GM21367 (cell line): ENCODE measurements at regions not wholly inside any gene's neighbourhood (a gene's known extent, or its start where the extent isn't known, plus 50 kb on each side); places are given as distances from the start of the nearest gene placed in this dataset.
"Not testable (repeated sequence)": the region's sequence is repeated elsewhere in the genome, so short reads cannot be mapped to it uniquely, and the experiment has no call there.

Experiments
- ATAC-seq: cut with Tn5 transposase; IDR thresholded peaks from one replicate; pipeline ENCODE4 v1.9.1; 2021; ENCODE audit not compliant: unreplicated experiment

DNA sequence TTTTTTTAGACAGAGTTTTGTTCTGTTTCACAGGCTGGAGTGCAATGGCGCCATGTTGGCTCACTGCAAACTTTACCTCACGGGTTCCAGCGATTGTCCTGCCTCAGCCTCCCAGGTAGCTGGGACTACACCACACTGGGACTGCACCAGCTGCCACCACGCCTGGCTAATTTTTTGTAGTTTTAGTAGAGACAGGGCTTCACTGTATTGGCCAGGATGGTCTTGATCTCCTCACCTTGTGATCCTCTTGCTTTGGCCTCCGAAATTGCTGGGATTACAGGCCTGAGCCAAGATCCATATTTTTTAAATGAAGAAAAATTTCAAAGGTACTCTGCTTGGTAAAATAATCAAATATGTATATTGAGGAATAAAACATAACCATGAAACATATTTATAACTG, 195.8 kb upstream of the TPTE start:
- ATAC-seq: peak; percentile 88

DNA sequence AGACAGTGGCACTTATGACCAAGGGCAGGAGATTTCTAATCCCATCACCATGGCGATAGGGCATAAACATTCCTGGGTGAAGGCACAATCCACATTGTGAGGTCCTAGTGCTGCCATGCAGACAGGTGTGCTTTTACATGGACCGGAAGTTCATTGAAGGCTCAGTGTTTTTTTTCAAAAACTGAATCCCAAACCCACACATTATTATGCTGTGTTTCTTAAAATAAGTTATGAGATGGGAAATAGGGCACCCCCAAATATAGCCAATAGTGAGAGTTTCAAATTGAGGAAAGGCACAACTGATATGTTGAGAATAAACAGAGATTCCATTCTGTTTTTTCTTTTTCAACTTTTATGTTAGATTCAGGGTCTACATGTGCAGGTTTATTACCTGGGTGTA, 195.2 kb upstream of the TPTE start:
- not testable (repeated sequence) for ATAC-seq

DNA sequence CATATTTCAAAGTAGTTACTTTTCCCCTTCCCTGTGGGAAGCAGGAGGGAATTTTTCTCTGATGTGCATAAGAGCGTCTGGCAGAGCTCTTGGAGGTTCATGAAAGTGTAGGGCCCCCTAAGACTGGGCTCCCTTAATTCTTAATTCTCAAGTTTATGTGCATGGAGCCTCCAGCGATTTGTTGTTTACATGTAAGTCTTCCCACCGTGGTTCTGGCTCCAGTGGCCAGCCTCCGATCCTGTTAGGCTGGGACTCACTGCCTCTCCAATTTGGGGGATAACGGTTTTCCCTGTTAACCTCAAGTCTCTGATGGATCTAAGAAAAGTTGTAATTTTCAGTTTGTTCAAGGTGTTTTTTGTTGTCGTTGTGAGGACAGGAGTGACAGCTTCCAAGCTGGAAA, 192.7 kb upstream of the TPTE start:
- not testable (repeated sequence) for ATAC-seq

DNA sequence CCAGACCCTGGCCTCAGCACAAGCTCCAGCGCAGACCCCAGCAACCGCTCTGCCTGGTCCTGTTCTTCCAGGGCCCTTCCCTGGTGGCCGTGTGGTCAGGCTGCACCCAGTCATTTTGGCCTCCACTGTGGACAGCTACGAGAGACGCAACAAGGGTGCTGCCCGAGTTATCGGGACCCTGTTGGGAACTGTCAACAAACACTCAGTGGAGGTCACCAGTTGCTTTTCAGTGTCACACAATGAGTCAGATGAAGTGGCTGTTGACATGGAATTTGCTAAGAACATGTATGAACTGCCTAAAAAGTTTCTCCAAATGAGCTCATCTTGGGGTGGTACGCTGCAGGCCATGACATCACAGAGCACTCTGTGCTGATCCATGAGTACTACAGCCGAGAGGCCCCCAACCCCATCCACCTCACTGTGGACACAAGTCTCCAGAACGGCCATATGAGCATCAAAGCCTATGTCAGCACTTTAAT, 190.7 kb upstream of the TPTE start:
- not testable (repeated sequence) for ATAC-seq

DNA sequence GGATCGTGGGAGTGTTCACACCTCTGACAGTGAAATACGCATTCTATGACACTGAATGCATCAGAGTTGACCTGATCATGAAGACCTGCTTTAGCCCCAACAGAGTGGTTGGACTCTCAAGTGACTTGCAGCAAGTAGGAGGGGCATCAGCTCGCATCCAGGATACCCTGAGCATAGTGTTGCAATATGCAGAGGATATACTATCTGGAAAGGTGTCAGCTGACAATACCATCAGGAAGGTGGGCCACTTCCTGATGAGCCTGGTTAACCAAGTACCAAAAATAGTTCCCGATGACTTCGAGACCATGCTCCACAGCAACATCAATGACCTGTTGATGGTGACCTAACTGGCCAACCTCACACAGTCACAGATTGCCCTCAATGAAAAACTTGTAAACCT, 190.2 kb upstream of the TPTE start:
- ATAC-seq: not testable (repeated sequence)

DNA sequence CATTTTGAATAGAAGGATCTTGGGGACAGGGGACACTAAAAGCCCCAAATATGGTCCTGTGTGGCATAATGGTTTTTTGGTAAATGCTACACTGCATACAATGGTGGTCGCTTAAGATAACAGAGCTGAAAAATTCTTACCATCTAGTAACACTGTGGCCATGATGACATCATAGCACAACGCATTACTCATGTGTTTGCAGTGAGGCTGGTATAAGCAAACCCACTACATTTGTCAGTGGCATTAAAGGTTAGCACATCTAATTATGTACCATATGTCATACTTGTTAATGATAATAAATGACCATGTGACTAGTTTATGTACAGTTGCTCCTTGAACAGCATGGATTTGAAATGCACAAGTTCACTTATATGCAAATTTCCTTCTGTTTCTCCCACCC, 188.4 kb upstream of the TPTE start:
- ATAC-seq: not testable (repeated sequence)

DNA sequence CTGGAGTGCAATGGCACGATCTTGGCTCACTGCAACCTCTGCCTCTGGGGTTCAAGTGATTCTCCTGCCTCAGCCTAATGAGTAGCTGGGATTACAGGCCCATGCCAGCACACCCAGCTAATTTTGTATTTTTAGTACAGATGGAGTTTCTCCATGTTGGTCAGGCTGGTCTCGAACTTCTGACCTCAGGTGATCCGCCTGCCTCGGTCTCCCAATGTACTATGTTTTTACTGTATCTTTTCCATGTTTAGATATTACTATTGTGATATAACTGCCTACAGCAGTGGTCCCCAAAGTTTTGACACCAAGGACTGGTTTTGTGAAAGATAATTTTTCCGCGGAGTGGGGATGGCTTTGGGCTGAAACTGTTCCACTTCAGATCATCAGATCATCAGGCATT, 187.0 kb upstream of the TPTE start:
- ATAC-seq: not testable (repeated sequence)

DNA sequence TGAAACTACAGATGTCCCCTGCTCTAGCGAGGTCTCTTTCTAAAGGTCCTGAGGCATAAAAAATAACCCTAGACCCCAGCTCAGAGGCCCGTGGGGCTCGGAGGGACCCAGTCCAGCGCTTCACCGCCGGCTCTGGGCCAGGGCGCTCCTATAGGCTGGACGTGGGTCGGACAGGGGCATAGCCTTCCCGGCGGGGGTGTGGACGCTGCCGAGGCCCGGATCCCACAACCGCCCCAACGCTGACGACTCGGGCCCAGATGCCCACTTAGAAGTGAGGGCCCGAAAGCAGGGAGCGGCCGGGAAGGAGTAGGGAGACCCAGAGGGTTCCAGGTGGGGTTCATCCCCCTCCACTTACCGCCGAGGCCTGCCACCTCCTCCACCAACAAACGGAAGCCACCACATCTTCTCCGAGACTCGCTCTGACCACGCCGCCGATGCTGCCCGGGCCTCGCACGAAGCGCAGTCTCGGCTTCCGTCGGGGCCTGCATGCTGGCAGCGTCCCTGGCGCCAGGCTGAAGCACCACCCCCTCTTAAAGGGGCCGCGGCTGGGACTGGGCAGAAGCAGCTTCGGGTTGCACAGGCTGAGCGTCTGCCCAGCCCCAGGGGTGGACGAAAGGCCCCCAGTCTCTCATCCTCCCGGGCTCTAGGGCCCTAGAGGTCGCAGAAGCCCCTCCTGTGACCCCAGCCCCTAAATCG, 179.0 kb upstream of the TPTE start:
- ATAC-seq: not testable (repeated sequence)

DNA sequence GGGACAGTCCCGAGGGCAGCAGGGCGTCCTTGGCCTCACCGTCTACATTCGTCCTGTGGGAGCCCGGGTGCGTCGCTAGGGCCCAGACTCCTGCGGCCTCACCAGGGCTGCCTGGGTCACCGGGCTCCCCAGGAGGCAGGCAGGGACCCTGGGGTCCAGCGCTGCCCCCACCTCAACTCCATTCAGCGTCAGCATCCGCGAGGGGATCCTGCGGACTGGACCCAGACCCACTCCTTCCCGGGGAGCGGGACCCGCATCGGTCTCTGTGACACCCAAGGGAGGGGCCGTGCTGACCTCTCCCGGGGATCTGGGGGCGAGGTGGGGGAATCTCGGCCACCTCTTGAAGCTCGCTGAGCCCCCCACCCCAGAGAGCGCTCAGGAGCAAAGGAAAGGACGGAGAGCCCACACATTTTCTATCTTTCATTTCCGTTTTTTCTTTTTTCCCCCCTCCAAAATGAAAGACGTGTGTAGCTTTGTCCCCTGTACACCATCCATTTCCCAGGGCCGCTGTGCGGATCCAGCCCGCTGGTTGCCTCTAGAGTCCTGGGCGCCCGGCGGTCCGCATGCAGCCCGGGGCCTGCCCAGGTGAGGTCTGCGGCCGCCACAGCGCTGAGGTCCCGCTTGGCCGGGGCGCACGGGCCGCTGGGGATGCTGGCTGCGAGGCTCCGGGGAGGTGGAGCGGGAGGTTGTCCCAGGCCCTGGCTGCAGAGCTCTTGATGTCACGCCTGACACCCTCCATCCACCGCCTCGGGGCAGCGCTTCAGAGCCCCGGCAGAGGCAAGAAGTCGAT, 178.0 kb upstream of the TPTE start:
- ATAC-seq: not testable (repeated sequence)

DNA sequence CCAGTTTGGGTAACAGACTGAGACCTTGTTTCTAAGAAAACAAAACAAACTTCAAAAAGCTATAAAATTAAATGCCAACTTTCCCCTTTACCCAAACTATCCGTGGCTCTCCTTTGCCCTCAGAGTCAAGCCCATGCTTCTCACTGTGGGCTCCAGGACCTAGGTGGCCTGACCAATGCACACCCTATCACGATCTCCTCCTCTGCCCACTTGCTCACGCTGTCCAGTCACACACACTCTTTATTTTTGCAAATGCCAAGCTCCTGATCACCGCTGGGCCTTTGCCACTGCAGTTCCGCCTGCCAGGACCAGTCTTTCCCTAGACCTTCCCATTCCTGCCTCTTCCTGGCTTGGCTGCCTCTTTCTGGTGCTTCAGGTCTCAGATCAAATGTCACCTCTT, 177.1 kb upstream of the TPTE start:
- ATAC-seq: not testable (repeated sequence)

DNA sequence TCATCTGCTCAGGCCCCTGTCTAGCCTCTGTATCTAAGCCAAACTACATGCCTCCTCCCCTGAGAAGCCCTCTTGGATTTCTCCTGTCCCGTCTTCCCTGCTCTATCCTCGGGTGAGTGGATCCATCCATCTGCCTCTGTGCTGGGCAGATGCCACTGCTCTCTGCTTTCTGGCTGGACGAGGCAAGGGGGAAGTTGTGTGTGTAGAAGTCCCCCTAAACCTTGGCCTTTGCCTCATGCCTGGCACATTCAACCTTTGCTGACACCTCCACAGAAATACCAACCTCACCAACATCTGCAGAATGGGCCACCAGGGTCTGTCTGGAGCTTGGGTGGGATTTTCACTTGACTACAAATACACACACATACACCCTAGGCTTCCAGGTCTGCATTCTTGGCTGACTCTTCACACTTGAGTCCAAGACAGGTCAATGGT, 176.2 kb upstream of the TPTE start:
- ATAC-seq: not testable (repeated sequence)

DNA sequence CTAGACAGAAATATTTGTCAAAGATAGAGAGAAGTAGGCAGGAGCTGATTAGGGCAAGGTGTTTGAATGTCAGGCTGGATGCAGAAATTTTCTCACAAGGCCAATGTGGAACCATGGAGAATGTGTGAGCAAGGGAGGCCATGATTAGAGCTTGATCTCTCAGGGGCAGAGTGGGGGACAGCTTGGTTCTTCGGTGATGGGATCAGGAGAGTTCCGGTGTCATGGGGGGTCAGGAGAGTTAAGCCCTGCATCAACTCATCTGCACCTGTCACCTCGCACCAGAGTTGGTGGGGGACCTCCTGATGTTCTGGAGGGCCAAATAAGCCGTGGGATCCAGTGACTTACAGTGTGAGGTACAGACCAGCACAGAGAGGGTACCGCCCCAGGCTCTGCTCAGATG, 175.1 kb upstream of the TPTE start:
- ATAC-seq: not testable (repeated sequence)

DNA sequence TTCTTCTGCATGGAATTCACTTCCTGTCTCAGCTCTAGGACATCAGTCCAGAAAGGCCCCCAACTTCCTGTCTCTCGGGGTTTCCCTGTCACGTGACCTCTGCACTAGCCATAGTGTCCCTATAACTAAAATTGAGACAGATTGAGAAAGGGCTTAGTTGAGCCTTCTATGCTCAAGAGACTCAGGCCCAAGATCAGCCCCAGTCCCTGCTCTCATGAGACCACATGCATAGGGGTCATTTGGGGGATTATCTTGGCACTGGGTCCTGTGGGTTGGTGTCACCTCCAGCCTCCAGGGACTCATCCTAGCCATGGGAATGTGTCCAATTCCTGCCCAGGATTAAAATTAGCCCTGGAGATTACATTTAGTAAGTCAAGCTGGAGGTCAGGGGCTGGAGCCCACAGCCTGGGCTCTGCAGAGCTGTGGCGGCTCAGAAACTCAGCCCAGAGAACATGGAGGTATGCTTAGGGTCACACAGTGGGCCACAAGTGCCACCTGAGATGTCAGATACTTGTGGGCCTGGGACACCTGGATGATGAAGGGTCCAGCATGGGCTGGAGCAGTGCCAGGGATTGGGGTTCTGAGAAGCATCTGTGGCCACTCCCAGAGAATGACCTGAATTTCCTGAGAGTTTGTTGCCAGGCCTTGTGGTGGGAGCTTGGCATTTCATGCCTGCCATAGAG, 174.3 kb upstream of the TPTE start:
- not testable (repeated sequence) for ATAC-seq

DNA sequence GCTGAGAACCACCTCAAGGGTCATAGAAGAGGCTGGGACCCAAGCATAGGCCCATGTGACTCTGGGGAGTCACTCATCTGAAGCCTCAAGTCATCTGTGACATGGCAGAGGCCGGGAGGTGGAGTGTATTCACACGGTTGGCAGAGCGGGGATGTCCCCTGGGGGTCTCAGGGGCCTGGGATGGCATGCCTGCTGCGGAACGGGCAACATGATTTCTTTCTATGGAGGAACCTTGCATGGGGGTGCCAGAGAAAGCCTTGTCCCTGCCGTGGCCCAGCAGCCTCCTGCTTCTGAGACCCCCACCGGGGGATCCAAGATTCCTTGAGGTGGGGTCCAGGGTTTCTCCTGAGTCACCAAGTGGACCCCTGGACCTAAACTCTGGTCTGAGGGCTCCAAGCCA, 173.7 kb upstream of the TPTE start:
- ATAC-seq: not testable (repeated sequence)

DNA sequence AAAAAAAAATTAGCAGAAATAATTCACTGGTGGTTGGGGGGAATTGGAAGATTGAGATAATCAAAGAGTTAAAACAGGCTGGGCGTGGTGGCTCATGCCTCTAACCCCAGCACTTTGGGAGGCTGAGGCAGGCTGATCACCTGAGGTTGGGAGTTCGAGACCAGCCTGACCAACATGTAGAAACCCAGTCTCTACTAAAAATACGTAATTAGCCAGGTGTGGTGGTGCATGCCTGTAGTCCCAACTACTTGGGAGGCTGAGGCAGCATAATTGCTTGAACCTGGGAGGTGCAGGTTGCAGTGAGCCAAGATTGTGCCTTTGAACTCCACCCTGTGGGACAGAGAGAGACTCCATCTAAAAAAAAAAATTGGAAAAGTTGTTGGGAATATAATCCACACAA, 173.2 kb upstream of the TPTE start:
- ATAC-seq: not testable (repeated sequence)

DNA sequence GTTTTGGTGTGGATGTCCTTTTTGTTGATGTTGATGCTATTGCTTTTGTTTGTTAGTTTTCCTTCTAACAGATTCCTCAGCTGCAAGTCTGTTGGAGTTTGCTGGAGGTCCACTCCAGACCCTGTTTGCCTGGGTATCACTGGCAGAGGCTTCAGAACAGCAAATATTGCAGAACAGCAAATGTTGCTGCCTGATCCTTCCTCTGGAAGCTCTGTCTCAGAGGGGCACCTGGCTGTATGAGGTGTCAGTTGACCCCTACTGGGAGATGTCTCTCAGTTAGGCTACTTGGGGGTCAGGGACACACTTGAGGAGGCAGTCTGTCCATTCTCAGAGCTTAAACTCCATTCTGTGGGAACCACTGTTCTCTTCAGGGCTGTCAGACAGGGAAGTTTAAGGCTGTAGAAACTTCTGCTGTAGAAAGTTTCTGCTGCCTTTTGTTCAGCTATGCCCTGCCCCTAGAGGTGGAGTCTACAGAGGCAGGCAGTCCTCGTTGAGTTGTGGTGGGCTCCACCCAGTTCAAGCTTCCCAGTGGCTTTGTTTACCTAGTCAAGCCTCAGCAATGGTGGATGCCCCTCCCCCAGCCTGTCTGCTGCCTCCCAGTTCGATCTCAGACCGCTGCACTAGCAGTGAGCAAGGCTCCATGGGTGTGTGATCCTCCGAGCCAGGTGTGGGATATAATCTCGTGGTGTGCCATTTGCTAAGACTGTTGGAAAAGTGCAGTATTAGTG, 166.4 kb upstream of the TPTE start:
- ATAC-seq: not testable (repeated sequence)

DNA sequence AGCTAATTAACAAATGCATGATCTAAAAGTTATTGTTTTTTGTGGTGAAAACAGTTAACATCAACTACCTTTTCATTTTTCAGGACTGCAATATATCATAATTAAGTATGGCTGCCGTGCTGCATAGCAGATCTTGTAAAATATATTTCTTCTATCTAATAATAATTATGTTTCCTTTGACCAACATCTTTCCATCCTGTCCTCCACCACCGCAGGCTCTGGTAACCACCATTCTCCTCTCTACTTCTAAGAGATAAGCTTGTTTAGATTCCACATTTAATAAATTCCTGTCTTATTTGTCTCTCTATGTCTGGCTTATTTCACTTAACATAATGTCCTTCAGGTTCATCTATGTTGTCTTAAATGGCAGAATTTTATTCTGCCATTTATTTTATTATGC, 162.3 kb upstream of the TPTE start:
- not testable (repeated sequence) for ATAC-seq

DNA sequence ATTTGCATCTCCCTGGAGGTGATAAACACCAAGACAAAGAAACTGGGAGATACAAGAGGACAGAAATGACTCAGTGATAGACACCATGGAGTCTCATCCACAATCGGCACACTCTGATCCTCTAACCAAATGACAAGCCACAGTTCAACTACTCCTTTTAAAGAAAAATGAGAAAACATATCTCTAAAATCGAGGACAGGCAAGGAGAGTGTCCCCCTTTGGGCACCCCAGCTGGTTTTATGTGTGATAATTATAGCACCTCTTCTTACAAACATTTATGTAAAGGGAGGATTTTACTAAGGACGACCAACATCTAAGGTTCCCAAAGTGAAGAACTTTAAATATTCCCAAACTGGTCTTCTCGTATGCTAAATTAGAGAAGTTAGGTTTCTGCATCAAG, 161.5 kb upstream of the TPTE start:
- not testable (repeated sequence) for ATAC-seq

DNA sequence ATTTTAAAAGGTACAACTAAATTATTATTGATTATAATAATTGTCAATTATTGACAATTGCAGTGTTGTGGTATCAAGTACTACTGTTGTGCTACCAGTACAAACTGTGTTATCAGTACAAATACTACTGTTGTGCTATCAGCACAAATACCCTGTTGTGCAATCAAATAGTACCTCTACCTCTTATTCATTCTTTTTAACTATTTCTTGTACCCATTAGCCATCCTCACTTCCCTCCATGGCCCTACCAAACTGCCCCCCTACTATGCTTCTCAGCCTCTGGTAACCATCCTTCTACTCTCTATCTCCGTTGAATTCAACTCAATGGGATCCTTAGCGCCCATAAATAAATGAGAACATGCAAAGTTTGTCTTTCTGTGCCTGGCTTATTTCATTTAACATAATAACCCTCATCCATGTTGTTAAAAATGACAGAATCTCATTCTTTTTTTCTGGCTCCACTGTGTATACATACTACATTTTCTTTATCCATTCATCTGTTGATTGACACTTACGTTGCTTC, 160.1 kb upstream of the TPTE start:
- not testable (repeated sequence) for ATAC-seq

DNA sequence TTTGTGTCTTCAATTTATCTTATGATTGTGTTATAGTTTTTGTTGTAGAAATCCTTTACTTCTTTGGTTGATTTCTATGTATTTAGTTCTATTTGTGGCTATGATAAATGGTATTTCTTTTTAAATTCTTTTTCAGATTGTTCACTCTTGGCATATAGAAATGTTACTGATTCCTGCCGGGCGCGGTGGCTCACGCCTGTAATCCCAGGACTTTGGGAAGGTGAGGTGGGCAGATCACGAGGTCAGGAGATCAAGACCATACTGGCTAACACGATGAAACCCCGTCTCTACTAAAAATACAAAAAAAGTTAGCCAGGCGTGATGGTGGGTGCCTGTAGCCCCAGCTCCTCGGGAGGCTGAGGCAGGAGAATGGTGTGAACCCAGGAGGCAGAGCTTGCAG, 158.6 kb upstream of the TPTE start:
- not testable (repeated sequence) for ATAC-seq

DNA sequence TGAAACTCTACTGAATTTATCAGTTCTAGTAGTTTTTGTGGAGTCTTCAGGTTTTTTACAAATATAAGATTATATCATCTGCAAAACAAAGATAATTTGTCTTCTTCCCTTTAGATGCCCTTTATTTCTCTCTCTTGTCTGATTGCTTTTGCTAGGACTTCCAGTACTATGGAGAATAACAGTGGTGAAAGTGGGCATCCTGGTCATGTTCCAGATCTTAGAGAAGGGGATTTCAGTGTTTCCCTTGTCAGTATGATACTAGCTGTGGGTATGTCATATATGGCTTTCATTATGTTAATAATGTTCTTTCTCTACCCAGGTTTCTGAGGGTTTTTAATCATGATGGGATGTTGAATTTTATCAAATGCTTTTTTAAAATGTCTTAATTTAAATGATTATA, 158.1 kb upstream of the TPTE start:
- not testable (repeated sequence) for ATAC-seq
